Stimulated activated CD8-positive, alpha-beta memory T cell treated with anti-CD3 and anti-CD28 coated beads, Interleukin-4, amount 100 ng/mL, for 1 hour (primary cell): ENCODE measurements at regions not wholly inside any gene's neighbourhood (a gene's known extent, or its start where the extent isn't known, plus 50 kb on each side); places are given as distances from the start of the nearest gene placed in this dataset.

Source experiments
- DNase-seq, 2 donors: peaks; one replicate each; pipeline ENCODE4 v3.0.0-alpha.2; 2020; ENCODE audit warnings: low read depth in 2 of 2, low spot score in 1 of 2

GRCh38 chr6:105594821-105595220, 191.9 kb upstream of the PREP start:
- no peak for DNase-seq

GRCh38 chr6:105593805-105594671, 191.2 kb upstream of the PREP start:
- no peak for DNase-seq

GRCh38 chr6:105593056-105593690, 190.3 kb upstream of the PREP start:
- DNase-seq: no peak

- DNase-seq: no peak
These were observed 189.4 kb upstream of the PREP start for GRCh38 chr6:105592329-105592728.

GRCh38 chr6:105591053-105591452, 188.2 kb upstream of the PREP start:
- DNase-seq: no peak

- DNase-seq: no peak
These were observed 185.3 kb upstream of the PREP start for GRCh38 chr6:105588123-105588710.

GRCh38 chr6:105587349-105588122, 184.7 kb upstream of the PREP start:
- DNase-seq: no peak

- DNase-seq: no peak
These were observed 175.4 kb upstream of the PREP start for GRCh38 chr6:105578179-105578707.

- DNase-seq: no peak
These were observed 170.7 kb upstream of the PREP start for GRCh38 chr6:105573556-105573955.

GRCh38 chr6:105573138-105573537, 170.3 kb upstream of the PREP start:
- DNase-seq: no peak

- DNase-seq: no peak
These were observed 167.5 kb upstream of the PREP start for GRCh38 chr6:105570416-105570815.

GRCh38 chr6:105569706-105570105, 166.8 kb upstream of the PREP start:
- no peak for DNase-seq

- no peak for DNase-seq
These were observed 165.9 kb upstream of the PREP start for GRCh38 chr6:105568751-105569150.

- no peak for DNase-seq
These were observed 165.3 kb upstream of the PREP start for GRCh38 chr6:105568142-105568541.

- no peak for DNase-seq
These were observed 164.3 kb upstream of the PREP start for GRCh38 chr6:105567140-105567539.

- DNase-seq: no peak
These were observed 163.6 kb upstream of the PREP start for GRCh38 chr6:105566503-105566902.

GRCh38 chr6:105564121-105564902, 161.4 kb upstream of the PREP start:
- DNase-seq: no peak

GRCh38 chr6:105562027-105562426, 159.1 kb upstream of the PREP start:
- DNase-seq: no peak

GRCh38 chr6:105561486-105561885, 158.6 kb upstream of the PREP start:
- no peak for DNase-seq

GRCh38 chr6:105560611-105561066, 157.8 kb upstream of the PREP start:
- DNase-seq: no peak
